IMR-90 (cell line): ENCODE measurements at regions not wholly inside any gene's neighbourhood (a gene's known extent, or its start where the extent isn't known, plus 50 kb on each side); places are given as distances from the start of the nearest gene placed in this dataset.

ENCODE experiments used
- ATAC-seq: fragments of 200-7000 bp; cut with Tn5 transposase; 2 replicates; pipeline ENCODE4 v1.9.1; 2020; ENCODE audit warnings: low read depth, mild to moderate bottlenecking, moderate library complexity
- BruUV-seq: library from RNA; stranded (reverse); fragments of 400-500 nt; replicated peaks from 2 replicates; lab custom pipeline; 2021; lab: Mats Ljungman, UMichigan
- CTCF ChIA-PET: fragments of 300-600 bp; formaldehyde crosslinking; extraction: SDS; loops from one replicate; lab custom pipeline; 2021; ENCODE audit warnings: antibody characterized with exemption; lab: Yijun Ruan, JAX
- POLR2A ChIA-PET: fragments of 300-600 bp; sonication (Branson Sonifier 250); formaldehyde crosslinking; loops from one replicate; lab custom pipeline; 2022; ENCODE audit warnings: antibody characterized with exemption; ENCODE audit not compliant: unreplicated experiment; lab: Charles Lee
- DNase-seq: peaks from one replicate; pipeline ENCODE4 v3.0.0; 2013
- H2AFZ ChIP-seq: replicated peaks from 2 replicates; pipeline ENCODE3; 2013; ENCODE audit warnings: low read length, mild to moderate bottlenecking; ENCODE audit not compliant: poor library complexity
- H2AK5ac ChIP-seq: 2 replicates; pipeline ENCODE4 v1.6.1; 2013; ENCODE audit warnings: low read depth, low read length, inconsistent platforms
- H2AK9ac ChIP-seq: replicated peaks from 2 replicates; pipeline ENCODE3; 2013; ENCODE audit warnings: mild to moderate bottlenecking, low read depth, low read length, moderate library complexity; ENCODE audit not compliant: poor library complexity
- H2BK120ac ChIP-seq: 2 replicates; pipeline ENCODE4 v1.6.1; 2013; ENCODE audit warnings: low read depth, low read length, inconsistent platforms
- H2BK15ac ChIP-seq: 3 replicates; pipeline ENCODE4 v1.6.1; 2013; ENCODE audit warnings: low read depth, low read length, inconsistent platforms
- H2BK20ac ChIP-seq: 2 replicates; pipeline ENCODE4 v1.6.1; 2013; ENCODE audit warnings: low read depth, mild to moderate bottlenecking, inconsistent platforms, low read length, moderate library complexity
- H2BK5ac ChIP-seq: 2 replicates; pipeline ENCODE4 v1.6.1; 2013; ENCODE audit warnings: mild to moderate bottlenecking, low read depth, low read length, inconsistent platforms; ENCODE audit not compliant: poor library complexity, severe bottlenecking
- H3K14ac ChIP-seq: replicated peaks from 2 replicates; pipeline ENCODE4 v1.6.1; 2013; ENCODE audit warnings: low read depth, low read length, inconsistent platforms
- H3K18ac ChIP-seq: 2 replicates; pipeline ENCODE4 v1.6.1; 2013; ENCODE audit warnings: low read depth, low read length, control low read depth
- H3K23ac ChIP-seq: 2 replicates; pipeline ENCODE4 v1.6.1; 2013; ENCODE audit warnings: low read depth, low read length, inconsistent platforms
- H3K27ac ChIP-seq: 2 replicates; pipeline ENCODE4 v1.5.1; 2013; ENCODE audit warnings: mild to moderate bottlenecking, control low read depth, low read length; ENCODE audit not compliant: insufficient read depth
- H3K27me3 ChIP-seq: 2 replicates; pipeline ENCODE4 v1.6.1; 2013; ENCODE audit warnings: low read length; ENCODE audit not compliant: control insufficient read depth, insufficient read depth
- H3K36me3 ChIP-seq: 2 replicates; pipeline ENCODE4 v1.6.1; 2013; ENCODE audit warnings: low read length, mixed read lengths; ENCODE audit not compliant: control insufficient read depth, insufficient read depth
- H3K4ac ChIP-seq: 2 replicates; pipeline ENCODE4 v1.6.1; 2013; ENCODE audit warnings: low read depth, low read length, inconsistent platforms
- H3K4me1 ChIP-seq: 2 replicates; pipeline ENCODE4 v1.6.1; 2013; ENCODE audit warnings: low read length, mixed read lengths; ENCODE audit not compliant: control insufficient read depth, insufficient read depth
- H3K4me2 ChIP-seq: 2 replicates; pipeline ENCODE4 v1.6.1; 2013; ENCODE audit warnings: low read depth, mild to moderate bottlenecking, control low read depth, low read length, moderate library complexity
- H3K4me3 ChIP-seq: 2 replicates; pipeline ENCODE4 v1.5.1; 2013; ENCODE audit warnings: low read depth, mild to moderate bottlenecking, control low read depth, low read length, moderate library complexity; ENCODE audit not compliant: insufficient read depth
- H3K56ac ChIP-seq: 2 replicates; pipeline ENCODE4 v1.6.1; 2013; ENCODE audit warnings: low read length, inconsistent platforms; ENCODE audit not compliant: insufficient read depth; ENCODE audit errors: extremely low read depth
- H3K79me1 ChIP-seq, 2 experiments: 2 replicates each; pipeline ENCODE4 v1.6.1; 2013; ENCODE audit warnings: low read length in 2 of 2, inconsistent platforms in 1 of 2, low read depth in 1 of 2
- H3K9ac ChIP-seq: 2 replicates; pipeline ENCODE4 v1.6.1; 2013; ENCODE audit warnings: low read depth, low read length, control low read depth
- H3K9me1 ChIP-seq: 2 replicates; pipeline ENCODE4 v1.6.1; 2013; ENCODE audit warnings: low read length, inconsistent platforms; ENCODE audit not compliant: insufficient read depth
- H3K9me3 ChIP-seq: 2 replicates; pipeline ENCODE4 v1.6.1; 2013; ENCODE audit warnings: low read length; ENCODE audit not compliant: control insufficient read depth, insufficient read depth
- H4K20me1 ChIP-seq: 2 replicates; pipeline ENCODE4 v1.6.1; 2013; ENCODE audit warnings: low read length, inconsistent platforms; ENCODE audit not compliant: insufficient read depth
- H4K5ac ChIP-seq: 2 replicates; pipeline ENCODE4 v1.6.1; 2013; ENCODE audit warnings: mild to moderate bottlenecking, low read depth, low read length, control low read depth
- H4K8ac ChIP-seq, 2 experiments: 2 replicates each; pipeline ENCODE4 v1.6.1; 2013; ENCODE audit warnings: low read depth in 2 of 2, low read length in 2 of 2, control low read depth in 1 of 2, inconsistent platforms in 1 of 2
- H4K91ac ChIP-seq: 2 replicates; pipeline ENCODE4 v1.6.1; 2013; ENCODE audit warnings: low read depth, low read length, inconsistent platforms; ENCODE audit not compliant: insufficient read depth
- BHLHE40 ChIP-seq: fragments of 150-350 bp; IDR thresholded peaks from 2 replicates; pipeline ENCODE4 v1.6.1; 2016; ENCODE audit warnings: mild to moderate bottlenecking, low read depth, low read length
- CEBPB ChIP-seq: IDR thresholded peaks from 2 replicates; pipeline ENCODE4 v1.6.1; 2012; ENCODE audit warnings: low read depth, low read length, improper control_type of control experiment
- CHD1 ChIP-seq: IDR thresholded peaks from 2 replicates; pipeline ENCODE4 v1.6.1; 2012; ENCODE audit warnings: low read depth, low read length, improper control_type of control experiment
- FOS ChIP-seq: fragments of 150-350 bp; IDR thresholded peaks from 2 replicates; pipeline ENCODE4 v1.6.1; 2016; ENCODE audit warnings: low read depth, low read length
- MAFK ChIP-seq: IDR thresholded peaks from 2 replicates; pipeline ENCODE4 v1.6.1; 2012; ENCODE audit warnings: low read depth, low read length, improper control_type of control experiment
- MAZ ChIP-seq: IDR thresholded peaks from 2 replicates; pipeline ENCODE4 v1.6.1; 2012; ENCODE audit warnings: low read depth, mild to moderate bottlenecking, low read length, improper control_type of control experiment, moderate library complexity, borderline replicate concordance
- NFE2L2 ChIP-seq: fragments of 150-350 bp; IDR thresholded peaks from 2 replicates; pipeline ENCODE4 v1.6.1; 2016; ENCODE audit warnings: low read depth, mild to moderate bottlenecking, low read length
- POLR2A ChIP-seq: IDR thresholded peaks from 2 replicates; pipeline ENCODE4 v1.6.1; 2012; ENCODE audit warnings: mild to moderate bottlenecking, low read depth, low read length
- RCOR1 ChIP-seq: IDR thresholded peaks from 2 replicates; pipeline ENCODE4 v1.6.1; 2012; ENCODE audit warnings: mild to moderate bottlenecking, low read length, improper control_type of control experiment; ENCODE audit not compliant: insufficient replicate concordance
- RFX5 ChIP-seq: IDR thresholded peaks from 2 replicates; pipeline ENCODE4 v1.8.0; 2012; ENCODE audit warnings: low read depth, mild to moderate bottlenecking, low read length, moderate library complexity
- SMC3 ChIP-seq: fragments of 150-350 bp; IDR thresholded peaks from 2 replicates; pipeline ENCODE4 v1.6.1; 2016; ENCODE audit warnings: low read depth, mild to moderate bottlenecking, antibody characterized with exemption, low read length, moderate library complexity
- WGBS, 2 experiments: methylation state at CpG; one replicate each; pipeline versions ENCODE4 v1.1.5 to v1.1.7; 2013; ENCODE audit warnings: missing lambda C conversion rate in 2 of 2; ENCODE audit not compliant: insufficient read length in 1 of 2; ENCODE audit errors: extremely low coverage in 2 of 2; 5-methylcytosine and 5-hydroxymethylcytosine counted together
- dilution Hi-C: fragments of 300-500 bp; cut with HindIII; formaldehyde crosslinking; loops from one replicate; pipeline ENCODE4 v1.14.3; 2018; ENCODE audit warnings: low sequenced_read_pairs; ENCODE audit not compliant: unreplicated experiment
- in situ Hi-C: fragments of 300-500 bp; cut with MboI; formaldehyde crosslinking; loops from 3 replicates; pipeline ENCODE4 v1.14.3; 2019; ENCODE audit warnings: low sequenced_read_pairs, inconsistent platforms, mixed read lengths
- intact Hi-C: fragments of 100-400 bp; cut with micrococcal nuclease; formaldehyde crosslinking; loops from 2 replicates; pipeline ENCODE4 v1.10.0; 2022
- TF ChIP-seq, protein P1 (sequence below): fragments of 150-350 bp; IDR thresholded peaks from 2 replicates; pipeline ENCODE4 v1.6.1; 2017; ENCODE audit warnings: mild to moderate bottlenecking, antibody characterized with exemption, low read length, low read depth
- TF ChIP-seq, protein P2 (sequence below): fragments of 150-350 bp; IDR thresholded peaks from 2 replicates; pipeline ENCODE4 v1.6.1; 2016; ENCODE audit warnings: low read depth, mild to moderate bottlenecking, low read length, moderate library complexity, borderline replicate concordance

DNA sequence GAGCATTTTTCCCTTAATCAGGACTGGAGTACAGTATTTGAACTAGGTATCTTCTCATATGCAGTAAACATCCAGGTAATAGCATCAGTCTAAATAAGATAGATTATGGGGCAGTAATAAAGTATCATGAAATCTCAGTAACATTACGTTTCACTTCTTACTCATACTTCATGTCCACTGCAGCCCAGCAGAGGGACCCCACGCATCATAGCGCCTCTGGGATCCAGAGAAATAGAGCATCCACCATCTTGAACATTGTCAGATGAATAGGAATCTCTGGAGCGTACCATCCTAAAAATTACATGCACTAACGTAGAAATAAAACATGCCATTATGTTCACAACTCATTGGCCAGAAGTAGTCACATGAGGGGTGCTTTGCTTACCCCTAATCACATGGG lies 499.0 kb downstream of the CPS1 start:
- H4K8ac ChIP-seq = no peak overlapping the region
- no peak overlapping the region for H3K4me3 ChIP-seq
- no peak overlapping the region for H3K14ac ChIP-seq
- H2BK5ac ChIP-seq = no peak overlapping the region
- peaks cover 10% of the 10 kb centered on the region for H3K9me3 ChIP-seq
- H2AK9ac ChIP-seq = no peak overlapping the region
- no peak overlapping the region for H3K18ac ChIP-seq
- H4K91ac ChIP-seq = no peak overlapping the region
- dilution Hi-C loops = no loop called here
- H3K56ac ChIP-seq = no peak overlapping the region
- H2AK5ac ChIP-seq = no peak overlapping the region
- no peaks in the 10 kb centered on the region for H3K4me1 ChIP-seq
- H3K27me3 ChIP-seq = no peaks in the 10 kb centered on the region
- no TSS peak for BruUV-seq
- WGBS, 2 experiments = no CpG with 5 or more reads among the region's 5 CpGs
- no peak overlapping the region for H3K23ac ChIP-seq
- no peak for TF ChIP-seq CEBPB
- TF ChIP-seq RFX5 = no peak
- TF ChIP-seq POLR2A = no peak
- TF ChIP-seq MAFK = no peak
- TF ChIP-seq, protein P1, sequence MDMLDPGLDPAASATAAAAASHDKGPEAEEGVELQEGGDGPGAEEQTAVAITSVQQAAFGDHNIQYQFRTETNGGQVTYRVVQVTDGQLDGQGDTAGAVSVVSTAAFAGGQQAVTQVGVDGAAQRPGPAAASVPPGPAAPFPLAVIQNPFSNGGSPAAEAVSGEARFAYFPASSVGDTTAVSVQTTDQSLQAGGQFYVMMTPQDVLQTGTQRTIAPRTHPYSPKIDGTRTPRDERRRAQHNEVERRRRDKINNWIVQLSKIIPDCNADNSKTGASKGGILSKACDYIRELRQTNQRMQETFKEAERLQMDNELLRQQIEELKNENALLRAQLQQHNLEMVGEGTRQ = no peak
- no peak for TF ChIP-seq RCOR1
- TF ChIP-seq FOS = no peak
- TF ChIP-seq NFE2L2 = no peak
- no peak for TF ChIP-seq SMC3
- TF ChIP-seq CHD1 = no peak
- TF ChIP-seq, protein P2, sequence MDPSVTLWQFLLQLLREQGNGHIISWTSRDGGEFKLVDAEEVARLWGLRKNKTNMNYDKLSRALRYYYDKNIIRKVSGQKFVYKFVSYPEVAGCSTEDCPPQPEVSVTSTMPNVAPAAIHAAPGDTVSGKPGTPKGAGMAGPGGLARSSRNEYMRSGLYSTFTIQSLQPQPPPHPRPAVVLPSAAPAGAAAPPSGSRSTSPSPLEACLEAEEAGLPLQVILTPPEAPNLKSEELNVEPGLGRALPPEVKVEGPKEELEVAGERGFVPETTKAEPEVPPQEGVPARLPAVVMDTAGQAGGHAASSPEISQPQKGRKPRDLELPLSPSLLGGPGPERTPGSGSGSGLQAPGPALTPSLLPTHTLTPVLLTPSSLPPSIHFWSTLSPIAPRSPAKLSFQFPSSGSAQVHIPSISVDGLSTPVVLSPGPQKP = no peak
- TF ChIP-seq MAZ = no peak
- TF ChIP-seq BHLHE40 = no peak
- intact Hi-C loops = no loop called here
- DNase-seq (no peak), ATAC-seq (no peak)
- ChIA-PET CTCF (no interaction called here), POLR2A (no interaction called here)
- H3K4ac ChIP-seq = no peak overlapping the region
- no peak overlapping the region for H2BK15ac ChIP-seq
- H2AFZ ChIP-seq = no peak overlapping the region
- in situ Hi-C loops = no loop called here
- H3K27ac ChIP-seq = no peak overlapping the region
- no peaks in the 10 kb centered on the region for H3K36me3 ChIP-seq
- no peak overlapping the region for H2BK120ac ChIP-seq
- H3K4me2 ChIP-seq = no peak overlapping the region
- H3K9ac ChIP-seq = no peak overlapping the region
- H3K79me1 ChIP-seq = no peaks in the 10 kb centered on the region
- H3K9me1 ChIP-seq = no peaks in the 10 kb centered on the region
- no peak overlapping the region for H2BK20ac ChIP-seq
- no peak overlapping the region for H4K5ac ChIP-seq
- H4K20me1 ChIP-seq = no peaks in the 10 kb centered on the region
